BE2C (cell line): ENCODE measurements at regions not wholly inside any gene's neighbourhood (a gene's known extent, or its start where the extent isn't known, plus 50 kb on each side); places are given as distances from the start of the nearest gene placed in this dataset.

Source experiments
- DNase-seq: peaks from one replicate; pipeline ENCODE4 v3.0.0-alpha.2; 2020
- H3K27me3 ChIP-seq: fragments of 250-450 bp; sonication (Bioruptor Pico); 2 replicates; pipeline ENCODE4 v1.5.1; 2020; ENCODE audit warnings: mild to moderate bottlenecking
- H3K36me3 ChIP-seq: fragments of 250-450 bp; sonication (Bioruptor Pico); 2 replicates; pipeline ENCODE4 v1.5.1; 2020; ENCODE audit warnings: mild to moderate bottlenecking
- H3K4me1 ChIP-seq: fragments of 250-450 bp; sonication (Bioruptor Pico); 2 replicates; pipeline ENCODE4 v1.5.1; 2020
- H3K4me3 ChIP-seq: 2 replicates; pipeline ENCODE4 v1.5.1; 2011; ENCODE audit warnings: low read depth, low read length
- H3K9me3 ChIP-seq: fragments of 250-450 bp; sonication (Bioruptor Pico); 2 replicates; pipeline ENCODE4 v1.5.1; 2020
- TF ChIP-seq, protein P1 (sequence below): IDR thresholded peaks from 2 replicates; pipeline ENCODE4 v1.5.1; 2012; ENCODE audit warnings: mild to moderate bottlenecking, low read depth, low read length

DNA sequence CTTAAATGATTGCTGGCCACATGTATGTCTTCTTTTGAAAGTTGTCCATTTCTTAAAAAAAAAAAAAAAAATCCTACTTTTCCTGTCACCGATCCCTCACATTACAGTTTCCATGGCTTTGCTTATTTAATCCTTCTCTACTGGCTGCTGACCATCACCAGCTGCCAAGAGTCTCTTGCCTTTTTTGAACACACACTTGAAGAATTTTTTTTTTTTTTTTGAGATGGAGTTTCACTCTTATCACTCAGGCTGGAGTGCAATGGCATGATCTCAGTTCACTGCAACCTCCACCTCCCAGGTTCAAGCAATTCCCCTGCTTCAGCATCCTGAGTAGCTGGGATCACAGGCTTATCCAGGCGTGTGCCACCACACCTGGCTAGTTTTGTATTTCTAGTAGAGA is 134.0 kb downstream of the ANXA5 start:
- TF ChIP-seq, protein P1, sequence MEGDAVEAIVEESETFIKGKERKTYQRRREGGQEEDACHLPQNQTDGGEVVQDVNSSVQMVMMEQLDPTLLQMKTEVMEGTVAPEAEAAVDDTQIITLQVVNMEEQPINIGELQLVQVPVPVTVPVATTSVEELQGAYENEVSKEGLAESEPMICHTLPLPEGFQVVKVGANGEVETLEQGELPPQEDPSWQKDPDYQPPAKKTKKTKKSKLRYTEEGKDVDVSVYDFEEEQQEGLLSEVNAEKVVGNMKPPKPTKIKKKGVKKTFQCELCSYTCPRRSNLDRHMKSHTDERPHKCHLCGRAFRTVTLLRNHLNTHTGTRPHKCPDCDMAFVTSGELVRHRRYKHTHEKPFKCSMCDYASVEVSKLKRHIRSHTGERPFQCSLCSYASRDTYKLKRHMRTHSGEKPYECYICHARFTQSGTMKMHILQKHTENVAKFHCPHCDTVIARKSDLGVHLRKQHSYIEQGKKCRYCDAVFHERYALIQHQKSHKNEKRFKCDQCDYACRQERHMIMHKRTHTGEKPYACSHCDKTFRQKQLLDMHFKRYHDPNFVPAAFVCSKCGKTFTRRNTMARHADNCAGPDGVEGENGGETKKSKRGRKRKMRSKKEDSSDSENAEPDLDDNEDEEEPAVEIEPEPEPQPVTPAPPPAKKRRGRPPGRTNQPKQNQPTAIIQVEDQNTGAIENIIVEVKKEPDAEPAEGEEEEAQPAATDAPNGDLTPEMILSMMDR: no peak
- H3K27me3 ChIP-seq: no peaks in the 10 kb centered on the region

GRCh38 chr4:121555315-121556107 is 141.3 kb downstream of the ANXA5 start:
- H3K36me3 ChIP-seq: no peaks in the 10 kb centered on the region
- no peak for DNase-seq
- H3K9me3 ChIP-seq: no peaks in the 10 kb centered on the region
- TF ChIP-seq, protein P1: no peak
- no peak overlapping the region for H3K4me3 ChIP-seq
- H3K4me1 ChIP-seq: no peaks in the 10 kb centered on the region
- H3K27me3 ChIP-seq: no peaks in the 10 kb centered on the region

More for the DNA sequence above, 134.0 kb downstream of the ANXA5 start:
- Histone ChIP-seq H3K4me3 (no peak overlapping the region), H3K9me3 (no peaks in the 10 kb centered on the region), H3K36me3 (no peaks in the 10 kb centered on the region), H3K4me1 (no peaks in the 10 kb centered on the region)
- DNase-seq: no peak

DNA sequence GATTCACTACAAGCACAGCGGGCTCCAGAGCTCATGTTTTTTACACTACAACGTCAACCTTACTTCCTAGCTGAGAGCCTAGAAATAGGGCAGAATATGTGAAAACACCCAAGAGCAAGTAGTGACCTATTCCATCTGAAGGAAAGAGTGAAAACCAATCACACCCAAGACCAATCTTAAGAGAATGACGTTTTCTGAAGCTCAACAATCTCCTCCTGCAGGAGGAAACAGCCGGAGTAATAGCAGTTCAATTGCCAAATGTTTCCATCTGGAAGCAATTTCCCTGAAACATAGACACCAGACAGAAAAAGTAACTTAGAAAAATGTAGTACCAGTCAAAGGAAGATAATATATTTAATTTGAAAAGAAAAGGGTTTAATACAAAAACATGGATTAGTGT is 142.4 kb downstream of the ANXA5 start:
- no peaks in the 10 kb centered on the region for H3K9me3 ChIP-seq
- DNase-seq: no peak
- TF ChIP-seq, protein P1: no peak
- H3K4me3 ChIP-seq: no peak overlapping the region
- no peaks in the 10 kb centered on the region for H3K4me1 ChIP-seq
- H3K36me3 ChIP-seq: no peaks in the 10 kb centered on the region
- H3K27me3 ChIP-seq: no peaks in the 10 kb centered on the region

- Histone ChIP-seq H3K4me1 (no peaks in the 10 kb centered on the region), H3K27me3 (no peaks in the 10 kb centered on the region), H3K36me3 (no peaks in the 10 kb centered on the region), H3K4me3 (no peak overlapping the region), H3K9me3 (no peaks in the 10 kb centered on the region)
- TF ChIP-seq, protein P1: no peak
- DNase-seq: no peak
These were observed 144.9 kb downstream of the ANXA5 start for GRCh38 chr4:121551881-121552280.

GRCh38 chr4:121551271-121551670 is 145.5 kb downstream of the ANXA5 start:
- no peaks in the 10 kb centered on the region for H3K4me1 ChIP-seq
- no peak overlapping the region for H3K4me3 ChIP-seq
- no peaks in the 10 kb centered on the region for H3K36me3 ChIP-seq
- no peaks in the 10 kb centered on the region for H3K9me3 ChIP-seq
- H3K27me3 ChIP-seq: no peaks in the 10 kb centered on the region
- no peak for DNase-seq
- TF ChIP-seq, protein P1: no peak

DNA sequence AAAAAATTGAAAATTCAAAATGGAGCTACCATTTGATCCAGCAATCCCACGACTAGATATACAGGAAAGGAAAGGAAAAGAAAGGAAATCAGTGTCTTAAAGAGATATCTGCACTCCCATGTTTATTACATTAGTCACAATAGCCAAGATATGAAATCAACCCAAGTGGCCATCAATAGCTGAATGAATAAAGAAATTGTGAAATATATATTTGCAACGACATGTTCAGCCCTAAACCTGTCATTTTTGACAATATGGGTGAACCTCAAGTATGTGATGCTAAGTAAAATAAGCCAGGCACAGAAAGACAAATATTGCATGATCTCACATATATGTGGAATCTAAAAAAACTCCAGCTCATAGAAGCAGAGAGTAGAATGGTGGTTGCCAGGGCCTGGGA is 155.1 kb downstream of the ANXA5 start:
- no peaks in the 10 kb centered on the region for H3K36me3 ChIP-seq
- H3K27me3 ChIP-seq: no peaks in the 10 kb centered on the region
- H3K4me1 ChIP-seq: no peaks in the 10 kb centered on the region
- H3K9me3 ChIP-seq: no peaks in the 10 kb centered on the region
- no peak overlapping the region for H3K4me3 ChIP-seq
- TF ChIP-seq, protein P1: no peak
- no peak for DNase-seq
